Spleen (tissue), 11 donors: ENCODE measurements at regions not wholly inside any gene's neighbourhood (a gene's known extent, or its start where the extent isn't known, plus 50 kb on each side); places are given as distances from the start of the nearest gene placed in this dataset.
"Not testable (repeated sequence)": the region's sequence is repeated elsewhere in the genome, so short reads cannot be mapped to it uniquely, and the experiment has no call there.

Experiments
- DNase-seq: peaks from one replicate; pipeline ENCODE4 v3.0.0-alpha.2; 2020
- H3K27ac ChIP-seq, 8 donors: fragments of 200-600 bp; sonication (generic) in 7 of 8; 1 replicate in 4 of 8; 2 replicates in 4 of 8; pipeline versions ENCODE4 v1.5.0 to v1.8.0; 2016 to 2021; ENCODE audit warnings: inconsistent platforms in 4 of 8, mild to moderate bottlenecking in 4 of 8, moderate library complexity in 1 of 8
- H3K27me3 ChIP-seq, 7 donors: fragments of 200-600 bp; sonication (generic) in 6 of 7; replicated peaks in 1 of 7; 1 replicate in 4 of 7; 2 replicates in 3 of 7; pipeline versions ENCODE4 v1.5.0 to v1.8.0; 2016 to 2021; ENCODE audit warnings: inconsistent platforms in 3 of 7, mild to moderate bottlenecking in 1 of 7
- H3K36me3 ChIP-seq, 6 donors: fragments of 200-600 bp; sonication (generic) in 5 of 6; 1 replicate in 4 of 6; 2 replicates in 2 of 6; pipeline versions ENCODE4 v1.5.0 to v1.8.0; 2016 to 2021; ENCODE audit warnings: inconsistent platforms in 2 of 6
- H3K4me1 ChIP-seq, 6 donors: fragments of 200-600 bp; sonication (generic) in 5 of 6; 1 replicate in 3 of 6; 2 replicates in 3 of 6; pipeline versions ENCODE4 v1.5.0 to v1.8.0; 2016 to 2021; ENCODE audit warnings: inconsistent platforms in 3 of 6
- H3K4me3 ChIP-seq, 8 donors: fragments of 200-600 bp; sonication (generic) in 7 of 8; 1 replicate in 4 of 8; 2 replicates in 4 of 8; pipeline versions ENCODE4 v1.5.0 to v1.8.0; 2016 to 2021; ENCODE audit warnings: inconsistent platforms in 4 of 8, mild to moderate bottlenecking in 4 of 8, moderate library complexity in 2 of 8
- H3K9me3 ChIP-seq, 8 donors: fragments of 200-600 bp; sonication (generic) in 7 of 8; 1 replicate in 4 of 8; 2 replicates in 4 of 8; pipeline versions ENCODE4 v1.5.0 to v1.8.0; 2016 to 2021; ENCODE audit warnings: inconsistent platforms in 4 of 8
- CTCF ChIP-seq, 11 experiments: fragments of 200-600 bp in 7 of 11; fragments of 450-650 bp in 4 of 11; sonication (generic) in 4 of 11; IDR thresholded peaks in 8 of 11; conservative IDR thresholded peaks in 3 of 11; 1 replicate in 7 of 11; 2 replicates in 4 of 11; pipeline versions ENCODE4 v1.4.0 to v1.8.0; 2016 to 2021; ENCODE audit warnings: antibody characterized with exemption in 11 of 11, inconsistent platforms in 4 of 11, mild to moderate bottlenecking in 1 of 11
- POLR2A ChIP-seq, 3 donors: fragments of 450-650 bp; IDR thresholded peaks; one replicate each; pipeline ENCODE4 v1.5.1; 2017; ENCODE audit warnings: antibody characterized with exemption in 3 of 3, mild to moderate bottlenecking in 1 of 3
- POLR2AphosphoS5 ChIP-seq, 3 donors: sonication (generic); formaldehyde crosslinking; IDR thresholded peaks; one replicate each; pipeline ENCODE4 v1.5.1; 2017; ENCODE audit warnings: antibody characterized with exemption in 3 of 3
- WGBS, 5 donors: extraction: QIAGEN DNeasy Blood & Tissue Kit in 3 of 5; methylation state at CpG; one replicate each; pipeline versions ENCODE4 v1.1.5 to v1.1.7; 2013 to 2018; 5-methylcytosine and 5-hydroxymethylcytosine counted together
- intact Hi-C: fragments of 100-400 bp; cut with DNase I; formaldehyde crosslinking; loops from one replicate; pipeline ENCODE4 v1.15.0; 2023; ENCODE audit warnings: low total_unique reads
- donor health status: healthy with polysubstance abuse.
- donor health status: DM: no; HTN: no; CAD: no; lungs with moderate emphysema.
- donor health status: DM: no; HTN: no; CAD: no.
- donor health status: Bipolar disorder and iron deficiency.
- donor health status: healthy.
- donor health status: DM: no; HTN: no; CAD: no.
- donor health status: DM: yes; HTN: yes; CAD: no.

- WGBS, 5 donors = 67 to 92% (median 69%) methylated on average over 4 to 5 of the region's 5 CpGs
- H3K27ac ChIP-seq, DNase-seq, intact Hi-C loops, H3K4me1 ChIP-seq, H3K27me3 ChIP-seq, H3K9me3 ChIP-seq, H3K4me3 ChIP-seq: not testable (repeated sequence)
- peaks cover 0 to 30% (median 5%) of the 10 kb centered on the region in 6 donors for H3K36me3 ChIP-seq
These were observed 86.1 kb upstream of the SAMD11 start for GRCh38 chr1:837601-838000.

- peaks cover 0 to 28% (median 4%) of the 10 kb centered on the region in 6 donors for H3K36me3 ChIP-seq
- WGBS, 5 donors = 56 to 69% (median 59%) methylated on average over 5 of the region's 5 CpGs
- DNase-seq, intact Hi-C loops, H3K27me3 ChIP-seq, H3K27ac ChIP-seq, H3K4me3 ChIP-seq, H3K4me1 ChIP-seq, H3K9me3 ChIP-seq: not testable (repeated sequence)
These were observed 85.4 kb upstream of the SAMD11 start for GRCh38 chr1:838291-838690.

GRCh38 chr1:840592-840991 is 83.1 kb upstream of the SAMD11 start:
- intact Hi-C loops, H3K27me3 ChIP-seq, H3K4me3 ChIP-seq, H3K27ac ChIP-seq, DNase-seq, H3K9me3 ChIP-seq, H3K4me1 ChIP-seq: not testable (repeated sequence)
- H3K36me3 ChIP-seq = peaks cover 0 to 19% (median 4%) of the 10 kb centered on the region in 6 donors
- WGBS, 5 donors = 82 to 90% (median 88%) methylated on average over 5 to 6 of the region's 6 CpGs

GRCh38 chr1:841671-842425 is 81.9 kb upstream of the SAMD11 start:
- H3K27me3 ChIP-seq, H3K9me3 ChIP-seq, H3K4me3 ChIP-seq, H3K4me1 ChIP-seq, intact Hi-C loops, DNase-seq, H3K27ac ChIP-seq: not testable (repeated sequence)
- WGBS, 5 donors = 57 to 84% (median 76%) methylated on average over 6 to 10 of the region's 15 CpGs
- H3K36me3 ChIP-seq = peaks cover 0 to 18% (median 4%) of the 10 kb centered on the region in 6 donors

GRCh38 chr1:842799-843198 is 80.9 kb upstream of the SAMD11 start:
- H3K27me3 ChIP-seq, DNase-seq, H3K9me3 ChIP-seq, intact Hi-C loops, H3K4me3 ChIP-seq, H3K27ac ChIP-seq, H3K4me1 ChIP-seq: not testable (repeated sequence)
- peaks cover 0 to 22% (median 4%) of the 10 kb centered on the region in 6 donors for H3K36me3 ChIP-seq
- WGBS, 5 donors = 68 to 86% (median 73%) methylated on average over 8 to 10 of the region's 10 CpGs

- H3K4me3 ChIP-seq, intact Hi-C loops, H3K4me1 ChIP-seq, DNase-seq, H3K27me3 ChIP-seq, H3K9me3 ChIP-seq: not testable (repeated sequence)
- Histone ChIP-seq H3K36me3 (peaks cover 0 to 32% (median 4%) of the 10 kb centered on the region in 6 donors), H3K27ac (peak overlapping the region in 1 of 8 donors; percentile 40)
- 84 to 96% (median 89%) methylated on average over 5 of the region's 5 CpGs for WGBS, 5 donors
These were observed 79.8 kb upstream of the SAMD11 start for GRCh38 chr1:843946-844345.

GRCh38 chr1:844472-845026 is 79.2 kb upstream of the SAMD11 start:
- Histone ChIP-seq H3K36me3 (peaks cover 0 to 33% (median 4%) of the 10 kb centered on the region in 6 donors), H3K9me3 (no peaks in the 10 kb centered on the region), H3K27me3 (no peaks in the 10 kb centered on the region), H3K4me1 (peaks cover 0 to 9% (median 0%) of the 10 kb centered on the region in 6 donors), H3K27ac (no peak overlapping the region), H3K4me3 (no peak overlapping the region)
- 59 to 83% (median 75%) methylated on average over 12 to 13 of the region's 13 CpGs for WGBS, 5 donors
- DNase-seq = no peak
- intact Hi-C loops = no loop called here
- TF ChIP-seq POLR2A (IDR thresholded peaks at IDR 0.05) = no peak
- no peak for TF ChIP-seq POLR2AphosphoS5 (IDR thresholded peaks at IDR 0.05)
- TF ChIP-seq CTCF (IDR thresholded peaks at IDR 0.05 in 8 of 11, conservative IDR thresholded peaks at IDR 0.05 in 3 of 11) = no peak

GRCh38 chr1:845641-846040 is 78.1 kb upstream of the SAMD11 start:
- DNase-seq, H3K9me3 ChIP-seq, H3K27me3 ChIP-seq, H3K4me1 ChIP-seq, H3K27ac ChIP-seq, H3K4me3 ChIP-seq, intact Hi-C loops: not testable (repeated sequence)
- 86 to 97% (median 92%) methylated on average over 3 of the region's 3 CpGs for WGBS, 5 donors
- peaks cover 0 to 42% (median 4%) of the 10 kb centered on the region in 6 donors for H3K36me3 ChIP-seq

GRCh38 chr1:849873-850272 is 73.8 kb upstream of the SAMD11 start:
- H3K4me1 ChIP-seq, DNase-seq, H3K27ac ChIP-seq, H3K9me3 ChIP-seq, H3K27me3 ChIP-seq, H3K4me3 ChIP-seq, intact Hi-C loops: not testable (repeated sequence)
- peaks cover 0 to 40% (median 6%) of the 10 kb centered on the region in 6 donors for H3K36me3 ChIP-seq
- 84 to 94% (median 89%) methylated on average over 4 of the region's 4 CpGs for WGBS, 5 donors
